ENCODE measurements at regions not wholly inside any gene's neighbourhood (a gene's known extent, or its start where the extent isn't known, plus 50 kb on each side); places are given as distances from the start of the nearest gene placed in this dataset.

- DNase-seq (ENCODE audit: insufficient read length, low spot score), result no peak
- TF ChIP-seq POLR2A (IDR thresholded peaks at IDR 0.05; ENCODE audit: low read depth, low read length), result no peak
- no peak for FAIRE-seq
Measured at GRCh38 chr3:80601479-80601878, 833.7 kb upstream of the ROBO1 start.

- no peak for TF ChIP-seq POLR2A (IDR thresholded peaks at IDR 0.05; ENCODE audit: low read depth, low read length)
Measured at GRCh38 chr3:80592792-80593191, 825.0 kb upstream of the ROBO1 start.

GRCh38 chr3:80586338-80586737 is 818.5 kb upstream of the ROBO1 start:
- DNase-seq (ENCODE audit: insufficient read length, low spot score) (no peak), FAIRE-seq (no peak)
- no peak for TF ChIP-seq POLR2A (IDR thresholded peaks at IDR 0.05; ENCODE audit: low read depth, low read length)

More at GRCh38 chr3:80592792-80593191, 825.0 kb upstream of the ROBO1 start:
- FAIRE-seq, result no peak
- DNase-seq (ENCODE audit: insufficient read length, low spot score), result no peak

GRCh38 chr3:80580146-80580545 is 812.3 kb upstream of the ROBO1 start:
- no peak for TF ChIP-seq POLR2A (IDR thresholded peaks at IDR 0.05; ENCODE audit: low read depth, low read length)
- DNase-seq (ENCODE audit: insufficient read length, low spot score) (no peak), FAIRE-seq (no peak)

GRCh38 chr3:80564391-80564790 is 796.6 kb upstream of the ROBO1 start:
- FAIRE-seq, result no peak
- TF ChIP-seq POLR2A (IDR thresholded peaks at IDR 0.05; ENCODE audit: low read depth, low read length), result no peak
- no peak for DNase-seq (ENCODE audit: insufficient read length, low spot score)

- FAIRE-seq (no peak), DNase-seq (ENCODE audit: insufficient read length, low spot score) (no peak)
- no peak for TF ChIP-seq POLR2A (IDR thresholded peaks at IDR 0.05; ENCODE audit: low read depth, low read length)
Measured at GRCh38 chr3:80559701-80560100, 791.9 kb upstream of the ROBO1 start.

GRCh38 chr3:80556763-80557162 is 789.0 kb upstream of the ROBO1 start:
- DNase-seq (ENCODE audit: insufficient read length, low spot score) (no peak), FAIRE-seq (no peak)
- TF ChIP-seq POLR2A (IDR thresholded peaks at IDR 0.05; ENCODE audit: low read depth, low read length), result no peak

GRCh38 chr3:80554304-80554703 is 786.5 kb upstream of the ROBO1 start:
- DNase-seq (ENCODE audit: insufficient read length, low spot score) (no peak), FAIRE-seq (no peak)
- TF ChIP-seq POLR2A (IDR thresholded peaks at IDR 0.05; ENCODE audit: low read depth, low read length), result no peak

GRCh38 chr3:80553211-80553610 is 785.4 kb upstream of the ROBO1 start:
- DNase-seq (ENCODE audit: insufficient read length, low spot score) (no peak), FAIRE-seq (no peak)
- no peak for TF ChIP-seq POLR2A (IDR thresholded peaks at IDR 0.05; ENCODE audit: low read depth, low read length)

- TF ChIP-seq POLR2A (IDR thresholded peaks at IDR 0.05; ENCODE audit: low read depth, low read length), result no peak
- no peak for DNase-seq (ENCODE audit: insufficient read length, low spot score)
- no peak for FAIRE-seq
Measured at GRCh38 chr3:80550174-80550573, 782.4 kb upstream of the ROBO1 start.

- TF ChIP-seq POLR2A (IDR thresholded peaks at IDR 0.05; ENCODE audit: low read depth, low read length), result no peak
- DNase-seq (ENCODE audit: insufficient read length, low spot score) (no peak), FAIRE-seq (no peak)
Measured at GRCh38 chr3:80549173-80549572, 781.4 kb upstream of the ROBO1 start.

- TF ChIP-seq POLR2A (IDR thresholded peaks at IDR 0.05; ENCODE audit: low read depth, low read length), result no peak
- FAIRE-seq (no peak), DNase-seq (ENCODE audit: insufficient read length, low spot score) (no peak)
Measured at GRCh38 chr3:80543154-80543553, 775.4 kb upstream of the ROBO1 start.

- FAIRE-seq (no peak), DNase-seq (ENCODE audit: insufficient read length, low spot score) (no peak)
- no peak for TF ChIP-seq POLR2A (IDR thresholded peaks at IDR 0.05; ENCODE audit: low read depth, low read length)
Measured at GRCh38 chr3:80542456-80542855, 774.7 kb upstream of the ROBO1 start.

- TF ChIP-seq POLR2A (IDR thresholded peaks at IDR 0.05; ENCODE audit: low read depth, low read length), result no peak
- DNase-seq (ENCODE audit: insufficient read length, low spot score), result no peak
- no peak for FAIRE-seq
Measured at GRCh38 chr3:80537680-80538079, 769.9 kb upstream of the ROBO1 start.

GRCh38 chr3:80535286-80535685 is 767.5 kb upstream of the ROBO1 start:
- FAIRE-seq, result no peak
- TF ChIP-seq POLR2A (IDR thresholded peaks at IDR 0.05; ENCODE audit: low read depth, low read length), result no peak
- no peak for DNase-seq (ENCODE audit: insufficient read length, low spot score)

GRCh38 chr3:80533553-80533952 is 765.8 kb upstream of the ROBO1 start:
- no peak for DNase-seq (ENCODE audit: insufficient read length, low spot score)
- no peak for FAIRE-seq
- TF ChIP-seq POLR2A (IDR thresholded peaks at IDR 0.05; ENCODE audit: low read depth, low read length), result no peak

All from H54 (cell line).